ENCODE measurements at regions not wholly inside any gene's neighbourhood (a gene's known extent, or its start where the extent isn't known, plus 50 kb on each side); places are given as distances from the start of the nearest gene placed in this dataset.

DNA sequence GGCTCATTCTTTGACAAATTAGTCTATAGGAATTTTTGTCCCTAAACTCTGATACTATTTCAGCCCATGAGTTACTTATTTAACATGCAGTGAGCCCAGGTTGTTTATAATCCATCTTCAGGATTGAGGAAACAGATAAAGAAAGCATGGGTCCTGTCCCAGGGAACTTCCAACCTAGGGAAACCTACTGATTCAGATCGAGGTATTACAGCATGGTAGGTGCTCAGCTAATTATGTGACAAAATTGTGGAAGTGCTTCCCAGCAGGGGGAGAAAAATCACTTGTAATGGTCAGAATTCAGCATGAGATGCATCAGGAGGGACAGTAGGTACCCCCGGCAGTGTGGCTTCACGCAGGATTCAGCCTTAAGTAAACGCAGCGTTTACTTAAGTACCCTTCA lies 171.3 kb downstream of the NUFIP1 start:
- Histone ChIP-seq H3K4me3 (ENCODE audit: low read length in 3 of 3) (no peak overlapping the region), H3K9me3 (ENCODE audit: control insufficient read depth in 3 of 3, low read length in 3 of 3) (no peaks in the 10 kb centered on the region), H3K27me3 (ENCODE audit: control insufficient read depth in 3 of 3, insufficient read depth in 3 of 3, low read length in 3 of 3) (no peaks in the 10 kb centered on the region), H3K9ac (ENCODE audit: low read depth in 1 of 3, low read length in 3 of 3) (no peak overlapping the region), H3K4me1 (ENCODE audit: control insufficient read depth in 3 of 3, insufficient read depth in 3 of 3, low read length in 3 of 3) (peaks cover 0 to 3% (median 0%) of the 10 kb centered on the region in 3 donors), H3K36me3 (ENCODE audit: control insufficient read depth in 3 of 3, insufficient read depth in 3 of 3, low read length in 3 of 3) (no peaks in the 10 kb centered on the region), H3K27ac (ENCODE audit: low read depth, low read length) (no peak overlapping the region)

DNA sequence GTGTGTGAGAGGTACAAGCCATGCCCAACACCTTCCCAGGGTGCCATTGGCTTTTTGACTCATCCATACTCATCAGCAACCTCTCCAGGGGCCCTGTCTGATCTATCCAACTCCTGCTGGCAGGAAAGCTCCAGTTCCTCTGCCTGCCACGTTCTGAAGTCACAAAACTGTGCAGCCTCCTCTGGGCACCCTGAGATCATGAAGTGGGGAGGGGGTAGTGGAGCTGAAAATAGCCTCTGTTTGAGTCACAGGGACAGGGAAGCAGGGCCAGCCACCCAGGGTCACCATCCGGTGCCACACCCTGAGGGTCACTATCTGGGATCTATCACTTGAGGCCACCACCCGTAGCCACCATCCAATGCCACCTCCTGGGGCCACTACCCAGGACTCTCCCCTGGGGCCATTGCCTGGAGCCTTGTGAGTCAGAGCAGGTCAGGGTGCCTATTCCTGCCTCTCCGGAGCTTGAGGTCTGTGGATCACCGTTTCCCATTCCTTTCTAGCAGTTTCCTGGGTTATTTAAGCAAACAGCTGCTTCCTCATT lies 172.1 kb downstream of the NUFIP1 start:
- H3K27me3 ChIP-seq (ENCODE audit: control insufficient read depth in 3 of 3, insufficient read depth in 3 of 3, low read length in 3 of 3) = no peaks in the 10 kb centered on the region
- peaks cover 0 to 5% (median 0%) of the 10 kb centered on the region in 3 donors for H3K4me1 ChIP-seq (ENCODE audit: control insufficient read depth in 3 of 3, insufficient read depth in 3 of 3, low read length in 3 of 3)
- H3K9ac ChIP-seq (ENCODE audit: low read depth in 1 of 3, low read length in 3 of 3) = no peak overlapping the region
- H3K4me3 ChIP-seq (ENCODE audit: low read length in 3 of 3) = no peak overlapping the region
- H3K36me3 ChIP-seq (ENCODE audit: control insufficient read depth in 3 of 3, insufficient read depth in 3 of 3, low read length in 3 of 3) = no peaks in the 10 kb centered on the region
- H3K9me3 ChIP-seq (ENCODE audit: control insufficient read depth in 3 of 3, low read length in 3 of 3) = no peaks in the 10 kb centered on the region
- no peak overlapping the region for H3K27ac ChIP-seq (ENCODE audit: low read depth, low read length)

- Histone ChIP-seq H3K4me1 (ENCODE audit: control insufficient read depth in 3 of 3, insufficient read depth in 3 of 3, low read length in 3 of 3) (peaks cover 0 to 5% (median 0%) of the 10 kb centered on the region in 3 donors), H3K27ac (ENCODE audit: low read depth, low read length) (no peak overlapping the region), H3K9ac (ENCODE audit: low read depth in 1 of 3, low read length in 3 of 3) (no peak overlapping the region), H3K36me3 (ENCODE audit: control insufficient read depth in 3 of 3, insufficient read depth in 3 of 3, low read length in 3 of 3) (no peaks in the 10 kb centered on the region), H3K9me3 (ENCODE audit: control insufficient read depth in 3 of 3, low read length in 3 of 3) (no peaks in the 10 kb centered on the region), H3K27me3 (ENCODE audit: control insufficient read depth in 3 of 3, insufficient read depth in 3 of 3, low read length in 3 of 3) (no peaks in the 10 kb centered on the region), H3K4me3 (ENCODE audit: low read length in 3 of 3) (no peak overlapping the region)
Measured at GRCh38 chr13:44816701-44817100, 172.6 kb downstream of the NUFIP1 start.

- H3K9ac ChIP-seq (ENCODE audit: low read depth in 1 of 3, low read length in 3 of 3) = no peak overlapping the region
Measured at GRCh38 chr13:44815623-44816022, 173.6 kb downstream of the NUFIP1 start.

GRCh38 chr13:44814836-44815235 lies 174.4 kb downstream of the NUFIP1 start:
- no peak overlapping the region for H3K4me3 ChIP-seq (ENCODE audit: low read length in 3 of 3)
- H3K36me3 ChIP-seq (ENCODE audit: control insufficient read depth in 3 of 3, insufficient read depth in 3 of 3, low read length in 3 of 3) = no peaks in the 10 kb centered on the region
- H3K9me3 ChIP-seq (ENCODE audit: control insufficient read depth in 3 of 3, low read length in 3 of 3) = no peaks in the 10 kb centered on the region
- no peak overlapping the region for H3K27ac ChIP-seq (ENCODE audit: low read depth, low read length)
- H3K9ac ChIP-seq (ENCODE audit: low read depth in 1 of 3, low read length in 3 of 3) = no peak overlapping the region
- peaks cover 0 to 10% (median 0%) of the 10 kb centered on the region in 3 donors for H3K4me1 ChIP-seq (ENCODE audit: control insufficient read depth in 3 of 3, insufficient read depth in 3 of 3, low read length in 3 of 3)
- no peaks in the 10 kb centered on the region for H3K27me3 ChIP-seq (ENCODE audit: control insufficient read depth in 3 of 3, insufficient read depth in 3 of 3, low read length in 3 of 3)

More at GRCh38 chr13:44815623-44816022, 173.6 kb downstream of the NUFIP1 start:
- Histone ChIP-seq H3K36me3 (ENCODE audit: control insufficient read depth in 3 of 3, insufficient read depth in 3 of 3, low read length in 3 of 3) (no peaks in the 10 kb centered on the region), H3K27ac (ENCODE audit: low read depth, low read length) (no peak overlapping the region), H3K27me3 (ENCODE audit: control insufficient read depth in 3 of 3, insufficient read depth in 3 of 3, low read length in 3 of 3) (no peaks in the 10 kb centered on the region), H3K4me1 (ENCODE audit: control insufficient read depth in 3 of 3, insufficient read depth in 3 of 3, low read length in 3 of 3) (peaks cover 0 to 5% (median 0%) of the 10 kb centered on the region in 3 donors), H3K4me3 (ENCODE audit: low read length in 3 of 3) (no peak overlapping the region), H3K9me3 (ENCODE audit: control insufficient read depth in 3 of 3, low read length in 3 of 3) (no peaks in the 10 kb centered on the region)

- no peak overlapping the region for H3K9ac ChIP-seq (ENCODE audit: low read depth in 1 of 3, low read length in 3 of 3)
- no peaks in the 10 kb centered on the region for H3K9me3 ChIP-seq (ENCODE audit: control insufficient read depth in 3 of 3, low read length in 3 of 3)
- no peak overlapping the region for H3K4me3 ChIP-seq (ENCODE audit: low read length in 3 of 3)
- H3K27ac ChIP-seq (ENCODE audit: low read depth, low read length) = no peak overlapping the region
- no peaks in the 10 kb centered on the region for H3K36me3 ChIP-seq (ENCODE audit: control insufficient read depth in 3 of 3, insufficient read depth in 3 of 3, low read length in 3 of 3)
- H3K27me3 ChIP-seq (ENCODE audit: control insufficient read depth in 3 of 3, insufficient read depth in 3 of 3, low read length in 3 of 3) = no peaks in the 10 kb centered on the region
- peaks cover 0 to 10% (median 0%) of the 10 kb centered on the region in 3 donors for H3K4me1 ChIP-seq (ENCODE audit: control insufficient read depth in 3 of 3, insufficient read depth in 3 of 3, low read length in 3 of 3)
Measured at GRCh38 chr13:44814161-44814560, 175.1 kb downstream of the NUFIP1 start.

GRCh38 chr13:44812818-44813217 lies 176.5 kb downstream of the NUFIP1 start:
- H3K4me1 ChIP-seq (ENCODE audit: control insufficient read depth in 3 of 3, insufficient read depth in 3 of 3, low read length in 3 of 3) = peaks cover 0 to 10% (median 0%) of the 10 kb centered on the region in 3 donors
- no peak overlapping the region for H3K9ac ChIP-seq (ENCODE audit: low read depth in 1 of 3, low read length in 3 of 3)
- no peaks in the 10 kb centered on the region for H3K36me3 ChIP-seq (ENCODE audit: control insufficient read depth in 3 of 3, insufficient read depth in 3 of 3, low read length in 3 of 3)
- H3K9me3 ChIP-seq (ENCODE audit: control insufficient read depth in 3 of 3, low read length in 3 of 3) = no peaks in the 10 kb centered on the region
- H3K27me3 ChIP-seq (ENCODE audit: control insufficient read depth in 3 of 3, insufficient read depth in 3 of 3, low read length in 3 of 3) = no peaks in the 10 kb centered on the region
- H3K4me3 ChIP-seq (ENCODE audit: low read length in 3 of 3) = no peak overlapping the region
- H3K27ac ChIP-seq (ENCODE audit: low read depth, low read length) = no peak overlapping the region

- Histone ChIP-seq H3K36me3 (ENCODE audit: control insufficient read depth in 3 of 3, insufficient read depth in 3 of 3, low read length in 3 of 3) (no peaks in the 10 kb centered on the region), H3K4me1 (ENCODE audit: control insufficient read depth in 3 of 3, insufficient read depth in 3 of 3, low read length in 3 of 3) (peaks cover 2 to 14% (median 7%) of the 10 kb centered on the region in 3 donors), H3K27me3 (ENCODE audit: control insufficient read depth in 3 of 3, insufficient read depth in 3 of 3, low read length in 3 of 3) (no peaks in the 10 kb centered on the region), H3K9ac (ENCODE audit: low read depth in 1 of 3, low read length in 3 of 3) (peak overlapping the region in 1 of 3 donors; percentile 17), H3K9me3 (ENCODE audit: control insufficient read depth in 3 of 3, low read length in 3 of 3) (no peaks in the 10 kb centered on the region), H3K4me3 (ENCODE audit: low read length in 3 of 3) (no peak overlapping the region), H3K27ac (ENCODE audit: low read depth, low read length) (no peak overlapping the region)
Measured at GRCh38 chr13:44810061-44810840, 179.0 kb downstream of the NUFIP1 start.

GRCh38 chr13:44809190-44809589 lies 180.1 kb downstream of the NUFIP1 start:
- peaks cover 2 to 14% (median 7%) of the 10 kb centered on the region in 3 donors for H3K4me1 ChIP-seq (ENCODE audit: control insufficient read depth in 3 of 3, insufficient read depth in 3 of 3, low read length in 3 of 3)
- no peak overlapping the region for H3K9ac ChIP-seq (ENCODE audit: low read depth in 1 of 3, low read length in 3 of 3)
- no peaks in the 10 kb centered on the region for H3K36me3 ChIP-seq (ENCODE audit: control insufficient read depth in 3 of 3, insufficient read depth in 3 of 3, low read length in 3 of 3)
- H3K4me3 ChIP-seq (ENCODE audit: low read length in 3 of 3) = no peak overlapping the region
- no peak overlapping the region for H3K27ac ChIP-seq (ENCODE audit: low read depth, low read length)
- no peaks in the 10 kb centered on the region for H3K27me3 ChIP-seq (ENCODE audit: control insufficient read depth in 3 of 3, insufficient read depth in 3 of 3, low read length in 3 of 3)
- no peaks in the 10 kb centered on the region for H3K9me3 ChIP-seq (ENCODE audit: control insufficient read depth in 3 of 3, low read length in 3 of 3)

DNA sequence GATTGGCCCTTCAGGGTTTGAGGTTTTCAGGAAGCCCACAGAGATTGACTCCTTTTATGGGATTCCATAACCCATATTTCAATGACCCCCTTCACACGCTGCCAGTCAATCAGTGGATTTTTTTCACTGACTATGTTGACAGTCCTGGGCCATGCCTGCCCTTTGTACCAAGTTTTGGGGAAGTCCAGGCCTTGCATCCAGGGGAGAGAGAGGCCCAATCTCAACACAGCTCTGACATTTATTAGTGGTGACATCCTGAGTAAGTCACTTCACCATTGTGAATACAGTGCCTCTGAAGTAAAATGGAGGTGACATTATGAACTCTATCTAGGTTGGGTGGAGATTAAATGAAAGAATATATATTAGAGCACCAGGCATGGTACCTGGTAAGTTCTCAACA lies 181.1 kb downstream of the NUFIP1 start:
- Histone ChIP-seq H3K27me3 (ENCODE audit: control insufficient read depth in 3 of 3, insufficient read depth in 3 of 3, low read length in 3 of 3) (no peaks in the 10 kb centered on the region), H3K27ac (ENCODE audit: low read depth, low read length) (no peak overlapping the region), H3K36me3 (ENCODE audit: control insufficient read depth in 3 of 3, insufficient read depth in 3 of 3, low read length in 3 of 3) (no peaks in the 10 kb centered on the region), H3K4me1 (ENCODE audit: control insufficient read depth in 3 of 3, insufficient read depth in 3 of 3, low read length in 3 of 3) (peaks cover 2 to 14% (median 7%) of the 10 kb centered on the region in 3 donors), H3K9me3 (ENCODE audit: control insufficient read depth in 3 of 3, low read length in 3 of 3) (no peaks in the 10 kb centered on the region), H3K4me3 (ENCODE audit: low read length in 3 of 3) (no peak overlapping the region), H3K9ac (ENCODE audit: low read depth in 1 of 3, low read length in 3 of 3) (no peak overlapping the region)

Data from skeletal muscle tissue (tissue), 3 donors.